Astrocyte (in vitro differentiated cells and primary cell): ENCODE measurements at regions not wholly inside any gene's neighbourhood (a gene's known extent, or its start where the extent isn't known, plus 50 kb on each side); places are given as distances from the start of the nearest gene placed in this dataset.

Experiments used
- CTCF ChIP-seq: IDR thresholded peaks from 2 replicates; pipeline ENCODE4 v1.5.1; 2011; ENCODE audit warnings: low read depth, mild to moderate bottlenecking, inconsistent platforms, low read length, moderate library complexity; ENCODE audit not compliant: insufficient read depth
- EZH2 ChIP-seq: IDR thresholded peaks from 2 replicates; pipeline ENCODE4 v1.6.1; 2012; ENCODE audit warnings: mild to moderate bottlenecking, low read length, inconsistent platforms; ENCODE audit not compliant: insufficient read depth

DNA sequence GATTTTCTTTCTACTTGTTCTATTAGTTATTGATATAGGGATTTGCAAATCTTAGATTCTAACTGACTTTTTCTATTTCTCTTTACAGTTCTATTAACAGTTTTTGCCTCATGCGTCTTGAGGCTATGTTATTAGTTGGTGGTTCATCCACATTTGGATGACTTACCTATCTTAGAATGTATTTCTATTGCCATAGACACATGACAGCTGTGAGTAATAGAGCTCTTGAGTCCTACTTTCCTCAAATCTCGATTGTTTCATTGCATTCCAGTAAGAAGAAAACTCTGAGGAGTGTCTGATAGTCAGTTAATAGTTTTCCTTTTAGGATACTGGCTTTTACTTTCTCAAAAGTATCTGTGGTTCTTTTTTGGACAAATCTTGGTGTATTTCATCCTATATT lies 241.4 kb upstream of the ZNF32 start:
- TF ChIP-seq CTCF (no peak), EZH2 (no peak)
